T-helper 2 cell treated with Interferon-gamma antibody and Interleukin-4, amounts not matched to agents 5 μg/mL and 100 μg/mL, for 36 hours (primary cell): ENCODE measurements at regions not wholly inside any gene's neighbourhood (a gene's known extent, or its start where the extent isn't known, plus 50 kb on each side); places are given as distances from the start of the nearest gene placed in this dataset.
"Not testable (repeated sequence)": the region's sequence is repeated elsewhere in the genome, so short reads cannot be mapped to it uniquely, and the experiment has no call there.

Experiments used
- DNase-seq: peaks from one replicate; pipeline ENCODE4 v3.0.0; 2021; ENCODE audit warnings: low spot score
- H3K27ac Mint-ChIP-seq: one replicate; pipeline ENCODE4 v1.8.0; 2021; ENCODE audit warnings: mild to moderate bottlenecking, mixed read lengths
- H3K27me3 Mint-ChIP-seq: one replicate; pipeline ENCODE4 v1.8.0; 2021; ENCODE audit warnings: low read depth, mixed read lengths
- H3K36me3 Mint-ChIP-seq: one replicate; pipeline ENCODE4 v1.8.0; 2021; ENCODE audit warnings: low read depth, mixed read lengths
- H3K4me1 Mint-ChIP-seq: one replicate; pipeline ENCODE4 v1.8.0; 2021; ENCODE audit warnings: low read depth, mixed read lengths
- H3K4me3 Mint-ChIP-seq: one replicate; pipeline ENCODE4 v1.8.0; 2022; ENCODE audit warnings: mild to moderate bottlenecking, moderate library complexity, mixed read lengths
- H3K9me3 Mint-ChIP-seq: one replicate; pipeline ENCODE4 v1.8.0; 2021; ENCODE audit warnings: mixed read lengths

GRCh38 chr1:187645651-187646050 lies 816.9 kb downstream of the PLA2G4A start:
- H3K4me1 Mint-ChIP-seq, result no peaks in the 10 kb centered on the region
- no peaks in the 10 kb centered on the region for H3K36me3 Mint-ChIP-seq

GRCh38 chr1:187646536-187647107 lies 817.9 kb downstream of the PLA2G4A start:
- Mint-ChIP-seq H3K36me3 (no peaks in the 10 kb centered on the region), H3K9me3 (no peaks in the 10 kb centered on the region), H3K27ac (no peak overlapping the region), H3K4me1 (no peaks in the 10 kb centered on the region), H3K4me3 (no peak overlapping the region), H3K27me3 (no peaks in the 10 kb centered on the region)
- DNase-seq, result no peak

More at GRCh38 chr1:187645651-187646050, 816.9 kb downstream of the PLA2G4A start:
- no peak for DNase-seq
- H3K27ac Mint-ChIP-seq, result no peak overlapping the region
- no peaks in the 10 kb centered on the region for H3K9me3 Mint-ChIP-seq
- H3K27me3 Mint-ChIP-seq, result no peaks in the 10 kb centered on the region
- H3K4me3 Mint-ChIP-seq, result no peak overlapping the region

- Mint-ChIP-seq H3K9me3 (no peaks in the 10 kb centered on the region), H3K27ac (no peak overlapping the region), H3K4me3 (no peak overlapping the region), H3K36me3 (no peaks in the 10 kb centered on the region), H3K4me1 (no peaks in the 10 kb centered on the region), H3K27me3 (no peaks in the 10 kb centered on the region)
- no peak for DNase-seq
Measured at GRCh38 chr1:187648091-187648490, 819.3 kb downstream of the PLA2G4A start.

GRCh38 chr1:187654635-187655034 lies 825.9 kb downstream of the PLA2G4A start:
- no peaks in the 10 kb centered on the region for H3K4me1 Mint-ChIP-seq
- no peaks in the 10 kb centered on the region for H3K36me3 Mint-ChIP-seq
- no peak overlapping the region for H3K4me3 Mint-ChIP-seq
- no peaks in the 10 kb centered on the region for H3K9me3 Mint-ChIP-seq
- H3K27me3 Mint-ChIP-seq, result no peaks in the 10 kb centered on the region
- H3K27ac Mint-ChIP-seq, result no peak overlapping the region
- no peak for DNase-seq

GRCh38 chr1:187655104-187655503 lies 826.4 kb downstream of the PLA2G4A start:
- H3K36me3 Mint-ChIP-seq, result no peaks in the 10 kb centered on the region
- no peak overlapping the region for H3K27ac Mint-ChIP-seq
- DNase-seq, result no peak
- no peaks in the 10 kb centered on the region for H3K27me3 Mint-ChIP-seq
- H3K9me3 Mint-ChIP-seq, result peaks cover under 1% of the 10 kb centered on the region
- no peak overlapping the region for H3K4me3 Mint-ChIP-seq
- no peaks in the 10 kb centered on the region for H3K4me1 Mint-ChIP-seq

- no peak for DNase-seq
- no peak overlapping the region for H3K4me3 Mint-ChIP-seq
- no peaks in the 10 kb centered on the region for H3K27me3 Mint-ChIP-seq
- H3K27ac Mint-ChIP-seq, result no peak overlapping the region
- H3K4me1 Mint-ChIP-seq, result no peaks in the 10 kb centered on the region
- H3K9me3 Mint-ChIP-seq, result no peaks in the 10 kb centered on the region
- H3K36me3 Mint-ChIP-seq, result no peaks in the 10 kb centered on the region
Measured at GRCh38 chr1:187665483-187665882, 836.7 kb downstream of the PLA2G4A start.

- no peaks in the 10 kb centered on the region for H3K4me1 Mint-ChIP-seq
- H3K27ac Mint-ChIP-seq, result no peak overlapping the region
- DNase-seq, result no peak
- no peaks in the 10 kb centered on the region for H3K36me3 Mint-ChIP-seq
- H3K27me3 Mint-ChIP-seq, result no peaks in the 10 kb centered on the region
- no peak overlapping the region for H3K4me3 Mint-ChIP-seq
- peaks cover 3% of the 10 kb centered on the region for H3K9me3 Mint-ChIP-seq
Measured at GRCh38 chr1:187680823-187681222, 852.1 kb downstream of the PLA2G4A start.

- no peaks in the 10 kb centered on the region for H3K36me3 Mint-ChIP-seq
- no peak for DNase-seq
- peaks cover 3% of the 10 kb centered on the region for H3K9me3 Mint-ChIP-seq
- no peak overlapping the region for H3K4me3 Mint-ChIP-seq
- H3K4me1 Mint-ChIP-seq, result no peaks in the 10 kb centered on the region
- H3K27ac Mint-ChIP-seq, result no peak overlapping the region
- H3K27me3 Mint-ChIP-seq, result no peaks in the 10 kb centered on the region
Measured at GRCh38 chr1:187682112-187682511, 853.4 kb downstream of the PLA2G4A start.

GRCh38 chr1:187685333-187685732 lies 856.6 kb downstream of the PLA2G4A start:
- H3K9me3 Mint-ChIP-seq, result peaks cover 3% of the 10 kb centered on the region
- H3K4me3 Mint-ChIP-seq, result no peak overlapping the region
- no peak for DNase-seq
- no peak overlapping the region for H3K27ac Mint-ChIP-seq
- no peaks in the 10 kb centered on the region for H3K4me1 Mint-ChIP-seq
- H3K27me3 Mint-ChIP-seq, result no peaks in the 10 kb centered on the region
- no peaks in the 10 kb centered on the region for H3K36me3 Mint-ChIP-seq

GRCh38 chr1:187689129-187689528 lies 860.4 kb downstream of the PLA2G4A start:
- H3K4me3 Mint-ChIP-seq, result no peak overlapping the region
- no peak overlapping the region for H3K27ac Mint-ChIP-seq
- H3K36me3 Mint-ChIP-seq, result no peaks in the 10 kb centered on the region
- no peaks in the 10 kb centered on the region for H3K27me3 Mint-ChIP-seq
- H3K4me1 Mint-ChIP-seq, result no peaks in the 10 kb centered on the region
- no peak for DNase-seq
- H3K9me3 Mint-ChIP-seq, result peaks cover 3% of the 10 kb centered on the region

- H3K9me3 Mint-ChIP-seq, result no peaks in the 10 kb centered on the region
- no peak overlapping the region for H3K27ac Mint-ChIP-seq
- no peaks in the 10 kb centered on the region for H3K36me3 Mint-ChIP-seq
- no peak for DNase-seq
- no peaks in the 10 kb centered on the region for H3K4me1 Mint-ChIP-seq
- no peaks in the 10 kb centered on the region for H3K27me3 Mint-ChIP-seq
- H3K4me3 Mint-ChIP-seq, result no peak overlapping the region
Measured at GRCh38 chr1:187691439-187691838, 862.7 kb downstream of the PLA2G4A start.

GRCh38 chr1:187692799-187693198 lies 864.0 kb downstream of the PLA2G4A start:
- H3K36me3 Mint-ChIP-seq, result no peaks in the 10 kb centered on the region
- DNase-seq, result no peak

GRCh38 chr1:187696073-187696472 lies 867.3 kb downstream of the PLA2G4A start:
- H3K27me3 Mint-ChIP-seq, result no peaks in the 10 kb centered on the region
- no peak overlapping the region for H3K27ac Mint-ChIP-seq
- no peaks in the 10 kb centered on the region for H3K4me1 Mint-ChIP-seq
- no peak overlapping the region for H3K4me3 Mint-ChIP-seq
- DNase-seq, result no peak
- H3K9me3 Mint-ChIP-seq, result no peaks in the 10 kb centered on the region
- H3K36me3 Mint-ChIP-seq, result no peaks in the 10 kb centered on the region

More at GRCh38 chr1:187692799-187693198, 864.0 kb downstream of the PLA2G4A start:
- Mint-ChIP-seq H3K9me3 (no peaks in the 10 kb centered on the region), H3K4me1 (no peaks in the 10 kb centered on the region), H3K27ac (no peak overlapping the region), H3K4me3 (no peak overlapping the region), H3K27me3 (no peaks in the 10 kb centered on the region)

GRCh38 chr1:187703138-187704130 lies 874.7 kb downstream of the PLA2G4A start:
- H3K4me3 Mint-ChIP-seq, H3K27me3 Mint-ChIP-seq, H3K27ac Mint-ChIP-seq, DNase-seq, H3K9me3 Mint-ChIP-seq, H3K4me1 Mint-ChIP-seq, H3K36me3 Mint-ChIP-seq: not testable (repeated sequence)
